Ovary (tissue), 7 donors: ENCODE measurements at regions not wholly inside any gene's neighbourhood (a gene's known extent, or its start where the extent isn't known, plus 50 kb on each side); places are given as distances from the start of the nearest gene placed in this dataset.

Experiments
- DNase-seq, 5 donors: peaks; one replicate each; pipeline ENCODE4 v3.0.0-alpha.2; 2019 to 2020
- H3K27ac ChIP-seq, 2 donors: fragments of 200-600 bp; one replicate each; pipeline versions ENCODE4 v1.5.1 to v1.8.0; 2019 to 2022
- H3K27me3 ChIP-seq: fragments of 200-600 bp; one replicate; pipeline ENCODE4 v1.8.0; 2022
- H3K36me3 ChIP-seq: fragments of 200-600 bp; sonication (generic); one replicate; pipeline ENCODE4 v1.5.1; 2019
- H3K4me1 ChIP-seq: one replicate; pipeline ENCODE4 v1.8.1; 2013; ENCODE audit warnings: mild to moderate bottlenecking, moderate library complexity; ENCODE audit not compliant: insufficient read depth
- H3K4me3 ChIP-seq: fragments of 200-600 bp; sonication (generic); one replicate; pipeline ENCODE4 v1.5.1; 2017
- H3K9me3 ChIP-seq, 2 donors: fragments of 200-600 bp in 1 of 2; sonication (generic) in 1 of 2; one replicate each; pipeline versions ENCODE4 v1.5.1 to v1.8.1; 2013 to 2019; ENCODE audit warnings: mild to moderate bottlenecking in 1 of 2, moderate library complexity in 1 of 2
- EP300 ChIP-seq: sonication (generic); formaldehyde crosslinking; IDR thresholded peaks from one replicate; pipeline ENCODE4 v1.6.1; 2017; ENCODE audit warnings: antibody characterized with exemption
- POLR2A ChIP-seq: fragments of 450-650 bp; IDR thresholded peaks from one replicate; pipeline ENCODE4 v1.6.1; 2017; ENCODE audit warnings: antibody characterized with exemption, mild to moderate bottlenecking, moderate library complexity
- WGBS, 3 donors: extraction: QIAGEN DNeasy Blood & Tissue Kit in 1 of 3; methylation state at CpG; one replicate each; pipeline versions ENCODE4 v1.1.5 to v1.1.7; 2013 to 2017; 5-methylcytosine and 5-hydroxymethylcytosine counted together
- intact Hi-C, 4 donors: fragments of 100-400 bp; cut with DNase I; formaldehyde crosslinking; loops; one replicate each; pipeline versions ENCODE4 v1.11.0 to v1.15.1; 2022 to 2023
- TF ChIP-seq, protein P1 (sequence below), 3 donors: fragments of 450-650 bp in 2 of 3; fragments of 200-600 bp in 1 of 3; IDR thresholded peaks; one replicate each; pipeline versions ENCODE4 v1.5.1 to v1.8.0; 2016 to 2022; ENCODE audit warnings: antibody characterized with exemption in 3 of 3, mild to moderate bottlenecking in 1 of 3
- donor health status: DM: no; HTN: no; CAD: no; lungs with moderate emphysema.
- donor health status: DM: no; HTN: no; CAD: no.
- donor health status: Bipolar disorder and iron deficiency.
- donor health status: DM: no; HTN: no; CAD: no.
- donor health status: DM: yes; HTN: yes; CAD: no.

DNA sequence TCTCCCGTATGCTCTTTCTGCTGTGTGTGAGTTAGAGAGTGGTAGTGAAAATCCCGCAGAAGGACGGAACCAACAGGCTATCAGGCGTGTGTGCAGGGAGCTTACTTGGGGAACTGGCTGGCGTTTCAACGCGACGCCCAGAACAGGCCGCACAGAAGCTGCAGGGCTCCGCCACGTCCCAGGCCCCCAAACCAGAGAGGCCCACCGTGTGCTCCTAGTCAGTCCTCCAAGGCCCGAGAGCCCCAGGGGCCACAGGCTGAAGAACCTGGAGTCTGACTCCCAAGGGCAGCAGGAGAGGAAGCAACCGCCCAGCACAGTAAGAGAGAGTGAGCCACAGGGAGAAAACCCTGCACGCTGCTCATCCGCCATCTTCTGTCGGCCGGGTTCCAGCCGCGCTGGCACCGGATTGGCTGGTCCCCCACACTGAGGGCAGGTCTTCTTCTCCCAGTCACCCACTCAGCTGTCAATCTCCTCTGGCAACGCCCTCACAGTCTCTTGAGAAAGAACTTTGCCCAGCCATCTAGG is 730.6 kb upstream of the VSTM2A start:
- H3K4me3 ChIP-seq: no peak overlapping the region
- no peaks in the 10 kb centered on the region for H3K36me3 ChIP-seq
- no peaks in the 10 kb centered on the region for H3K27me3 ChIP-seq
- no peak for DNase-seq
- no peaks in the 10 kb centered on the region for H3K4me1 ChIP-seq
- TF ChIP-seq POLR2A (no peak), EP300 (no peak)
- TF ChIP-seq, protein P1, sequence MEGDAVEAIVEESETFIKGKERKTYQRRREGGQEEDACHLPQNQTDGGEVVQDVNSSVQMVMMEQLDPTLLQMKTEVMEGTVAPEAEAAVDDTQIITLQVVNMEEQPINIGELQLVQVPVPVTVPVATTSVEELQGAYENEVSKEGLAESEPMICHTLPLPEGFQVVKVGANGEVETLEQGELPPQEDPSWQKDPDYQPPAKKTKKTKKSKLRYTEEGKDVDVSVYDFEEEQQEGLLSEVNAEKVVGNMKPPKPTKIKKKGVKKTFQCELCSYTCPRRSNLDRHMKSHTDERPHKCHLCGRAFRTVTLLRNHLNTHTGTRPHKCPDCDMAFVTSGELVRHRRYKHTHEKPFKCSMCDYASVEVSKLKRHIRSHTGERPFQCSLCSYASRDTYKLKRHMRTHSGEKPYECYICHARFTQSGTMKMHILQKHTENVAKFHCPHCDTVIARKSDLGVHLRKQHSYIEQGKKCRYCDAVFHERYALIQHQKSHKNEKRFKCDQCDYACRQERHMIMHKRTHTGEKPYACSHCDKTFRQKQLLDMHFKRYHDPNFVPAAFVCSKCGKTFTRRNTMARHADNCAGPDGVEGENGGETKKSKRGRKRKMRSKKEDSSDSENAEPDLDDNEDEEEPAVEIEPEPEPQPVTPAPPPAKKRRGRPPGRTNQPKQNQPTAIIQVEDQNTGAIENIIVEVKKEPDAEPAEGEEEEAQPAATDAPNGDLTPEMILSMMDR (IDR thresholded peaks at IDR 0.05): no peak
- intact Hi-C loops: no loop called here
- no peak overlapping the region for H3K27ac ChIP-seq
- no peaks in the 10 kb centered on the region for H3K9me3 ChIP-seq
- 89 to 91% (median 90%) methylated on average over 22 of the region's 22 CpGs for WGBS, 3 donors

GRCh38 chr7:53812135-53812534 is 730.0 kb upstream of the VSTM2A start:
- Histone ChIP-seq H3K4me1 (no peaks in the 10 kb centered on the region), H3K27me3 (no peaks in the 10 kb centered on the region), H3K27ac (no peak overlapping the region), H3K9me3 (no peaks in the 10 kb centered on the region), H3K4me3 (no peak overlapping the region), H3K36me3 (no peaks in the 10 kb centered on the region)
- no peak for TF ChIP-seq EP300
- no peak for TF ChIP-seq POLR2A
- TF ChIP-seq, protein P1 (IDR thresholded peaks at IDR 0.05): no peak
- intact Hi-C loops: no loop called here
- DNase-seq: no peak
- WGBS, 3 donors: 93 to 95% (median 94%) methylated on average over 16 of the region's 16 CpGs

DNA sequence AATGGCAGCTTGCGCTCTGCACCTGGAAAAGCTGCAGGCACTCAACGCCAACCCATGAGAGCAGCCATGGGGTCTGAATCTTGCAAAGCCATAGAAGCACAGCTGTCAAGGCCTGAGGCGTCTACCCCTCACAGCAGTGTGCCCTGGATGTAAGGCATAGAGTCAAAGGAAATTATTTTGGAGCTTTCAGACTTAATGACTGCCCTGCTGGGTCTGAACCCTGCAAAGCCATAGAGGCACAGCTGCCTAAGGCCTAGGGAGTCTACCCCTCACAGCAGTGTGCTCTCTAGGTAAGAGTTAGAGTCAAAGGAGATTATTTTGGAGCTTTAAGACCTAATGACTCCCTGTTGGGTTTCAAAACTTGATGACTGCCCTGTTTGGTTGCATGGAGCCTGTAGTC is 706.9 kb upstream of the VSTM2A start:
- Histone ChIP-seq H3K27me3 (no peaks in the 10 kb centered on the region), H3K27ac (no peak overlapping the region), H3K36me3 (no peaks in the 10 kb centered on the region), H3K9me3 (no peaks in the 10 kb centered on the region), H3K4me1 (no peaks in the 10 kb centered on the region), H3K4me3 (no peak overlapping the region)
- TF ChIP-seq EP300 (no peak), POLR2A (no peak)
- TF ChIP-seq, protein P1 (IDR thresholded peaks at IDR 0.05): no peak
- intact Hi-C loops: no loop called here
- no peak for DNase-seq
- WGBS, 3 donors: 79 to 84% (median 84%) methylated on average over 3 of the region's 3 CpGs

DNA sequence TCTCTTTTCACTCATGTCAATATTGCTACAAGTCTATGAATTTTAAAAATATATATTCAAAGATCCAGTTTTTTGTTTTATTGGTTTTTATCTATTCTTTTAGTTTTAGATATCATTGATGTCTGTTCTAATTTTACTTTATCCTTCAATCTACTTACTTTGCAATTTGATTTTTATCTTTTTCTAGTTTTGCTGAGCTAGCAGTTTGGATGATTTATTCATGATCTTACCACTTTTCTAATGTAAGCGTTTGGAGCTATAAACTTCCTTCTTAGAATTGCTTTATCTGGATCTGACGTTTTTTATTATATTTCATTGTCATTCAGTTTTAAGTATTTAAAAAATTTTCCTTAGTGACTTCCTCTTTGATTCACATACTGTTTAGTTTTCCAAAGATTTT is 664.5 kb upstream of the VSTM2A start:
- Histone ChIP-seq H3K4me3 (no peak overlapping the region), H3K27ac (no peak overlapping the region), H3K9me3 (no peaks in the 10 kb centered on the region), H3K27me3 (no peaks in the 10 kb centered on the region), H3K4me1 (no peaks in the 10 kb centered on the region), H3K36me3 (no peaks in the 10 kb centered on the region)
- TF ChIP-seq EP300: no peak
- no peak for TF ChIP-seq POLR2A
- TF ChIP-seq, protein P1 (IDR thresholded peaks at IDR 0.05): no peak
- no peak for DNase-seq
- 19 to 40% (median 38%) methylated on average over 2 of the region's 2 CpGs for WGBS, 3 donors
- intact Hi-C loops: no loop called here
